Tibial nerve (tissue), 4 donors: ENCODE measurements at regions not wholly inside any gene's neighbourhood (a gene's known extent, or its start where the extent isn't known, plus 50 kb on each side); places are given as distances from the start of the nearest gene placed in this dataset.
"Not testable (repeated sequence)": the region's sequence is repeated elsewhere in the genome, so short reads cannot be mapped to it uniquely, and the experiment has no call there.

Experiments used
- DNase-seq, 2 donors: peaks; one replicate each; pipeline ENCODE4 v3.0.0-alpha.2; 2019; ENCODE audit warnings: low spot score in 2 of 2
- H3K27ac ChIP-seq, 4 donors: fragments of 200-600 bp; sonication (generic) in 3 of 4; one replicate each; pipeline ENCODE4 v1.5.1; 2017 to 2019; ENCODE audit warnings: mild to moderate bottlenecking in 1 of 4
- H3K27me3 ChIP-seq, 2 donors: fragments of 200-600 bp; sonication (generic) in 1 of 2; one replicate each; pipeline versions ENCODE4 v1.5.1 to v1.6.0; 2017 to 2019
- H3K36me3 ChIP-seq, 3 donors: fragments of 200-600 bp; sonication (generic); one replicate each; pipeline ENCODE4 v1.5.1; 2018 to 2019
- H3K4me1 ChIP-seq, 4 donors: fragments of 200-600 bp; sonication (generic) in 3 of 4; one replicate each; pipeline ENCODE4 v1.5.1; 2017 to 2019
- H3K4me3 ChIP-seq, 4 donors: fragments of 200-600 bp; sonication (generic) in 3 of 4; one replicate each; pipeline ENCODE4 v1.5.1; 2017 to 2019; ENCODE audit warnings: mild to moderate bottlenecking in 1 of 4, moderate library complexity in 1 of 4
- H3K9me3 ChIP-seq, 4 donors: fragments of 200-600 bp; sonication (generic) in 3 of 4; one replicate each; pipeline ENCODE4 v1.5.1; 2017 to 2019
- CTCF ChIP-seq, 5 experiments: fragments of 200-600 bp in 3 of 5; fragments of 450-650 bp in 2 of 5; sonication (generic) in 3 of 5; IDR thresholded peaks; one replicate each; pipeline ENCODE4 v1.5.1; 2016 to 2019; ENCODE audit warnings: antibody characterized with exemption in 5 of 5, mild to moderate bottlenecking in 3 of 5, moderate library complexity in 2 of 5
- EP300 ChIP-seq, 2 donors: sonication (generic); formaldehyde crosslinking; IDR thresholded peaks; one replicate each; pipeline ENCODE4 v1.6.1; 2017; ENCODE audit warnings: antibody characterized with exemption in 2 of 2, mild to moderate bottlenecking in 1 of 2
- POLR2A ChIP-seq, 2 donors: fragments of 450-650 bp; IDR thresholded peaks; one replicate each; pipeline ENCODE4 v1.6.1; 2017; ENCODE audit warnings: antibody characterized with exemption in 2 of 2, mild to moderate bottlenecking in 2 of 2, moderate library complexity in 2 of 2
- WGBS, 2 donors: methylation state at CpG; one replicate each; pipeline ENCODE4 v1.1.5; 2018; 5-methylcytosine and 5-hydroxymethylcytosine counted together

DNA sequence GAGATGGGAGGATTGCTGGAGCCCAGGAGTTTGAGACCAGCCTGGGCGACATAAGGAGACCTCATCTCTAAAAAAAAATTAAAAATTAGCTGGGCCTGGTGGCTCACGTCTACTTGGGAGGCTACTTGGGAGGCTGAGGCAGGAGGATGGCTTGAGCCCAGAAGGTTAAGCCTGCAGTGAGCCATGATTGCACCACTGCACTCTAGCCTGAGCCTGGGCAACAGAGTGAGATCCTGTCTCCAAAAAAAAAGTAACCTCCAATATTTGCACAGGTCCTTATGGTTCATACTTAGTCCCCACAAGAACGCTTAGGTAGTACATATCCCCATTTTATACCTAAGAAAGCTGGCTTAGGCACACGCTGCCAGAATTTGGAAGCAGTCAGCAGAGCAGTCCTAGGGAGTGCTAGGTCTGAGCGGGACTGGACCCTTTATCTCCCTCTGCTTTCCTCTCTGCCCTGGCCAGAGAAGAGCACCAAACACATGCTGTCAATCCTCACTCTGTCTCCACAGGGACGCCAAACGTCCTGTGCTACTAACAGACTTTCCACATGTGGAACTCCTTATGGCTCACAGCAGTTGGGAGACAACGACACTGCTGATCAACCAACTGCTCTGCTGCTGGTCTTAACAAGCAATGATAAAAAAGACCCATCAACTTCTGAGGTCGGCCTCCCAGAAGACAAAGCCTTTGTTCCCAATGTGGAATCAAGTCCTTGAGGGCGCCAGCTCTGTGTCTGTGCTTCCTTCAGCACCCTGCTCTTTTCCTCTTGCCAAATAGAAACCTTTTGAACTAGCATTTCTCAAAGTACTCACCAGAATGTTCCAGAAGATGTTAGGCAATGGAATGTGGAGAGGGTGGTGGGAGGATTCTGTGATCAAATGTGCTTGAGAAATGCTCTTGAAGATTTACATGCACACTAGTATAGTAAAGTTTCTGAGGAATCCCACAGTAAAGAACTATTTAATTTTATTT, 226.3 kb upstream of the DTNBP1 start:
- H3K27ac ChIP-seq: no peak overlapping the region
- WGBS, 2 donors: 76 to 78% methylated on average over 10 of the region's 10 CpGs

GRCh38 chr6:15887491-15888461, 224.9 kb upstream of the DTNBP1 start:
- no peak overlapping the region for H3K27ac ChIP-seq
- TF ChIP-seq CTCF (IDR thresholded peaks at IDR 0.05) (no peak), EP300 (IDR thresholded peaks at IDR 0.05) (peak in 1 of 2 donors; percentile 56)
- 69 to 72% methylated on average over 10 of the region's 10 CpGs for WGBS, 2 donors

More for the DNA sequence above, 226.3 kb upstream of the DTNBP1 start:
- H3K36me3 ChIP-seq: no peaks in the 10 kb centered on the region
- peak in 1 of 2 donors; percentile 27 for DNase-seq
- no peaks in the 10 kb centered on the region for H3K4me1 ChIP-seq
- no peaks in the 10 kb centered on the region for H3K27me3 ChIP-seq
- H3K4me3 ChIP-seq: no peak overlapping the region
- TF ChIP-seq POLR2A (IDR thresholded peaks at IDR 0.05): no peak
- TF ChIP-seq EP300 (IDR thresholded peaks at IDR 0.05): peak in 1 of 2 donors; percentile 71
- no peak for TF ChIP-seq CTCF (IDR thresholded peaks at IDR 0.05)
- H3K9me3 ChIP-seq: peaks cover 0 to 4% (median 0%) of the 10 kb centered on the region in 4 donors

GRCh38 chr6:15885624-15886023, 222.8 kb upstream of the DTNBP1 start:
- Histone ChIP-seq H3K4me1 (no peaks in the 10 kb centered on the region), H3K9me3 (no peaks in the 10 kb centered on the region), H3K4me3 (no peak overlapping the region), H3K27ac (no peak overlapping the region), H3K36me3 (no peaks in the 10 kb centered on the region), H3K27me3 (no peaks in the 10 kb centered on the region)
- no peak for DNase-seq
- TF ChIP-seq CTCF (IDR thresholded peaks at IDR 0.05) (no peak), EP300 (IDR thresholded peaks at IDR 0.05) (no peak), POLR2A (IDR thresholded peaks at IDR 0.05) (no peak)
- 93 to 97% methylated on average over 5 of the region's 5 CpGs for WGBS, 2 donors

More at GRCh38 chr6:15887491-15888461, 224.9 kb upstream of the DTNBP1 start:
- H3K27me3 ChIP-seq: no peaks in the 10 kb centered on the region
- H3K4me1 ChIP-seq: no peaks in the 10 kb centered on the region
- H3K4me3 ChIP-seq: no peak overlapping the region
- H3K9me3 ChIP-seq: no peaks in the 10 kb centered on the region
- no peak for DNase-seq
- H3K36me3 ChIP-seq: no peaks in the 10 kb centered on the region

DNA sequence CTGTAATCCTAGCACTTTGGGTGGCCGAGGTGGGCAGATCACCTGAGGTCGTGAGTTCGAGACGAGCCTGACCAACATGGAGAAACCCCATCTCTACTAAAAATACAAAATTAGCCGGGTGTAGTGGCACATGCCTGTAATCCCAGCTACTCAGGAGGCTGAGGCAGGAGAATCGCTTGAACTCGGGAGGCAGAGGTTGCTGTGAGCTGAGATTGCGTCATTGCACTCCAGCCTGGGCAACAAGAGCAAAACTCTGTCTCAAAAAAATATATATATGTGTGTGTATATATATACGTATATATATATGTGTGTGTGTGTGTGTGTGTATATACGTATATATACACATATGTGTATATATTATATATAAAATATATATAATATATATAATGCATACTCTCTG, 220.8 kb upstream of the DTNBP1 start:
- H3K36me3 ChIP-seq, DNase-seq, H3K27me3 ChIP-seq, H3K4me3 ChIP-seq, H3K9me3 ChIP-seq, H3K27ac ChIP-seq: not testable (repeated sequence)
- WGBS, 2 donors: 91 to 93% methylated on average over 10 of the region's 10 CpGs
- peaks cover 0 to 13% (median 5%) of the 10 kb centered on the region in 4 donors for H3K4me1 ChIP-seq

GRCh38 chr6:15882915-15883314, 220.1 kb upstream of the DTNBP1 start:
- no peak overlapping the region for H3K27ac ChIP-seq
- H3K36me3 ChIP-seq: no peaks in the 10 kb centered on the region
- no peaks in the 10 kb centered on the region for H3K9me3 ChIP-seq
- WGBS, 2 donors: 65 to 69% methylated on average over 4 to 6 of the region's 6 CpGs
- peaks cover 0 to 13% (median 5%) of the 10 kb centered on the region in 4 donors for H3K4me1 ChIP-seq
- no peaks in the 10 kb centered on the region for H3K27me3 ChIP-seq
- DNase-seq: no peak
- no peak overlapping the region for H3K4me3 ChIP-seq
- TF ChIP-seq EP300 (IDR thresholded peaks at IDR 0.05) (no peak), CTCF (IDR thresholded peaks at IDR 0.05) (no peak), POLR2A (IDR thresholded peaks at IDR 0.05) (no peak)
